HG02571 (cell line): ENCODE measurements at regions not wholly inside any gene's neighbourhood (a gene's known extent, or its start where the extent isn't known, plus 50 kb on each side); places are given as distances from the start of the nearest gene placed in this dataset.

Experiments
- ATAC-seq: cut with Tn5 transposase; IDR thresholded peaks from one replicate; pipeline ENCODE4 v1.9.1; 2021; ENCODE audit warnings: mild to moderate bottlenecking, moderate library complexity; ENCODE audit not compliant: unreplicated experiment

- ATAC-seq, result no peak
Measured at GRCh38 chr3:71858503-71859122, 73.7 kb upstream of the PROK2 start.

GRCh38 chr3:71857956-71858355 is 73.0 kb upstream of the PROK2 start:
- no peak for ATAC-seq

GRCh38 chr3:71854706-71855105 is 69.8 kb upstream of the PROK2 start:
- ATAC-seq, result no peak

DNA sequence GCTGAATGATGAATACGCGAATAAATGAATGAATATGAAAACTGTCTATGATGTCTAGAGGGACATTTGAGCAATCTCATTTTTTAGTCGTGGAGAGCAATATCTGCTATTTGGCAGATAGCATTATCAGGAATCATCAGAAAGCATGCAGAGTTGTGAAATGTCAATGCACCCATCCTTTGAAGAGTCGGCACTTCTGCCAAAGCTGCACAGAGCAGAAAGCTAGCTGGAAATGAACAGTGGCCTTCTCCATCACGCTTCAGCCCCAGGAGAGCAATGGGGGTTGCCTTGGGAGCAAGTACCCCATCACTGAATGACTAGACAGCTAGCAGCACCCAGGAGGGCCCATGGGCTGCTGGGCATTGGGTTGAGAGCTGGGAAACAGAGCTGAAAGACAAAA is 69.1 kb upstream of the PROK2 start:
- ATAC-seq, result no peak

GRCh38 chr3:71851878-71852277 is 66.9 kb upstream of the PROK2 start:
- ATAC-seq, result no peak

DNA sequence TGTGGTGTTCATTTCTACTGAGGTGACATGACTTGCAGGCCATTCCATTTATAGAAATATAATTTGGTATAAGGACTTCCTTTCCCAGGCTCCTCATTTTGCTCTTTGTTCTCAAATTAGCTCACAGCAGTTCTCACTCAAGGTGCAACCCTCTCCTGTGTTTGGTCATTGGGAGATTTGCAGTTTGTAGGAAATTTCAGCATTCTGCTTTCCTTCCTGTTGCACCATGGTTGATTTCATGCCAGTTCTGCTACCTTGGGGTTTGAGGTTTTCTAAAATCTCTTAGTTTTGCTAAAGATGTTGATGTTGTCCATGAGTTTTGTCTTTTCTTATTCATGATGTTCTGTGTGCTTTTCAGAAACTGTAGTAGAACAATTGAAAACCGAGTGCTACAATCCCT is 65.7 kb upstream of the PROK2 start:
- no peak for ATAC-seq

- ATAC-seq, result no peak
Measured at GRCh38 chr3:71849681-71850080, 64.7 kb upstream of the PROK2 start.

DNA sequence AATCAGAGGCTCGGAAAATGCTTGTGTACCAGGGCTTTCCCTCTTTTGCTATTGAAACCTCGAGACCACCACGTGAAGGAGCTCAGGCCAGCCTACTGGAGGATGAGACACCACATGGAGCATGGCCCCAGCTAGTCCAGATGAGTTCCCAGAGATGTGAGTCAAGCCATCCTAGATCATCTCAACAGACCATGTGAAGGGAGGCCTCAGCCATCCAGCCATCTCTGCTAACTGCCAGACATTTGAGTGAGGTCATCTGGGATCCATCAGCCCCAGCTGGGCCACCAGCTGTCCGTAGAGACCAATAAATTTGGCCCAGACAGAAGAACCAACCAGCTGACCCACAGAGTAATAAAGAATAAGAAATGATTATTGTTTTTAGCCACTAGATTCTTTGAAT is 62.8 kb upstream of the PROK2 start:
- no peak for ATAC-seq

- no peak for ATAC-seq
Measured at GRCh38 chr3:71846185-71846584, 61.2 kb upstream of the PROK2 start.

GRCh38 chr3:71843071-71843470 is 58.1 kb upstream of the PROK2 start:
- ATAC-seq, result no peak

- no peak for ATAC-seq
Measured at GRCh38 chr3:71838406-71838805, 53.5 kb upstream of the PROK2 start.
